SU-DHL-6 (cell line): ENCODE measurements at regions not wholly inside any gene's neighbourhood (a gene's known extent, or its start where the extent isn't known, plus 50 kb on each side); places are given as distances from the start of the nearest gene placed in this dataset.

Experiments used
- EZH2phosphoT487 ChIP-seq: fragments of 200-600 bp; sonication (generic), shearing (Covaris generic); conservative IDR thresholded peaks from 2 replicates; pipeline ENCODE4 v1.6.1; 2018; ENCODE audit warnings: mild to moderate bottlenecking, antibody characterized with exemption, low read length, moderate library complexity, mixed read lengths
- TF ChIP-seq, protein P1 (sequence below): fragments of 200-600 bp; sonication (generic); IDR thresholded peaks from one replicate; pipeline ENCODE4 v1.5.1; 2017; ENCODE audit warnings: antibody characterized with exemption, mild to moderate bottlenecking, low read length, moderate library complexity; ENCODE audit not compliant: insufficient read depth, poor library complexity, severe bottlenecking

DNA sequence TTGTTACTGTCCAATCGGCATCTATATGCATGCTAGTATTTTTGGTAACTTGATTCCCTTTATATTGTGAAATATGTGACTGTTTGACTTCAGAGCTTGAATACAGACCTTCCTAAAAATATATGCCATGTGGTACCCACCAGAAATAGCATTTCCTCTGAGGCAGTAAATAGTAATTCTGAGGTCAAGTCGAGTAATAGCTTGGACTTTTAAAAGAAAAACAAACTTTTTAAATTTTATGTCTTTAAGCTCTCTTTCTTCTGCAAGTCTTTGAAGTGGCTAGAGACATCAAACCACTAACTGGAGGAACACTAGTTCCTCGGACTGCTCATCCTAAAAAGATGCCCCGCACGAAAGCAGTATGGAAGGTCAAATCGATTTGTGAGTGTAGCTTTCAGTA lies 396.8 kb upstream of the SLC14A2 start:
- TF ChIP-seq, protein P1, sequence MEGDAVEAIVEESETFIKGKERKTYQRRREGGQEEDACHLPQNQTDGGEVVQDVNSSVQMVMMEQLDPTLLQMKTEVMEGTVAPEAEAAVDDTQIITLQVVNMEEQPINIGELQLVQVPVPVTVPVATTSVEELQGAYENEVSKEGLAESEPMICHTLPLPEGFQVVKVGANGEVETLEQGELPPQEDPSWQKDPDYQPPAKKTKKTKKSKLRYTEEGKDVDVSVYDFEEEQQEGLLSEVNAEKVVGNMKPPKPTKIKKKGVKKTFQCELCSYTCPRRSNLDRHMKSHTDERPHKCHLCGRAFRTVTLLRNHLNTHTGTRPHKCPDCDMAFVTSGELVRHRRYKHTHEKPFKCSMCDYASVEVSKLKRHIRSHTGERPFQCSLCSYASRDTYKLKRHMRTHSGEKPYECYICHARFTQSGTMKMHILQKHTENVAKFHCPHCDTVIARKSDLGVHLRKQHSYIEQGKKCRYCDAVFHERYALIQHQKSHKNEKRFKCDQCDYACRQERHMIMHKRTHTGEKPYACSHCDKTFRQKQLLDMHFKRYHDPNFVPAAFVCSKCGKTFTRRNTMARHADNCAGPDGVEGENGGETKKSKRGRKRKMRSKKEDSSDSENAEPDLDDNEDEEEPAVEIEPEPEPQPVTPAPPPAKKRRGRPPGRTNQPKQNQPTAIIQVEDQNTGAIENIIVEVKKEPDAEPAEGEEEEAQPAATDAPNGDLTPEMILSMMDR, result no peak
- no peak for TF ChIP-seq EZH2phosphoT487
